ENCODE measurements at regions not wholly inside any gene's neighbourhood (a gene's known extent, or its start where the extent isn't known, plus 50 kb on each side); places are given as distances from the start of the nearest gene placed in this dataset.
"Not testable (repeated sequence)": the region's sequence is repeated elsewhere in the genome, so short reads cannot be mapped to it uniquely, and the experiment has no call there.

DNA sequence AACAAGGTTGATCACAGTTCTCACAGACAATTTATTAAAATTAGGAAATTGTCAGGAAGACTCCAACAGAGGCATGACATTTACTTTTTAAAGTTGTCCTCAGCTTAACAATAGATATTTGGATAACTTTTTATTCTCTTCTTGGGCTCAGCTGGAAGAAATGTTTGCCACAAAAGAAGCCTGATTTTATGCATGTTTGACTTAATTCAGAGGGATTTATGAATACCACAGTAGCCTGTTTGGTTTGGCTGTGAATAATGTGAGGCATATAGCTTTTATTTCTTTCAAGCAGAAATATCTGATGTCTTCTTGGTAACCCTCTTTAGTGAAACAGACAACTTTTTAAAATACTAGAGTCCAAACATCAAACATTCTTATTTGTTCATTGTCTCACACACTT lies 1464.5 kb upstream of the SLC10A2 start:
- DNase-seq (ENCODE audit: low spot score in 2 of 2): no peak
- Mint-ChIP-seq H3K9me3 (peaks cover 8% of the 10 kb centered on the region), H3K36me3 (ENCODE audit: insufficient read depth) (no peaks in the 10 kb centered on the region), H3K4me1 (no peaks in the 10 kb centered on the region), H3K4me3 (no peak overlapping the region), H3K27me3 (no peaks in the 10 kb centered on the region), H3K27ac (ENCODE audit: low read depth) (no peak overlapping the region)
- ATAC-seq (replicated peaks; ENCODE audit: extremely low read depth, poor library complexity, severe bottlenecking): no peak

GRCh38 chr13:104526561-104526960 lies 1460.3 kb upstream of the SLC10A2 start:
- Mint-ChIP-seq H3K9me3 (peaks cover 7% of the 10 kb centered on the region), H3K36me3 (ENCODE audit: insufficient read depth) (no peaks in the 10 kb centered on the region), H3K27me3 (no peaks in the 10 kb centered on the region), H3K4me1 (no peaks in the 10 kb centered on the region), H3K4me3 (no peak overlapping the region), H3K27ac (ENCODE audit: low read depth) (no peak overlapping the region)
- no peak for DNase-seq (ENCODE audit: low spot score in 2 of 2)
- no peak for ATAC-seq (replicated peaks; ENCODE audit: extremely low read depth, poor library complexity, severe bottlenecking)

DNA sequence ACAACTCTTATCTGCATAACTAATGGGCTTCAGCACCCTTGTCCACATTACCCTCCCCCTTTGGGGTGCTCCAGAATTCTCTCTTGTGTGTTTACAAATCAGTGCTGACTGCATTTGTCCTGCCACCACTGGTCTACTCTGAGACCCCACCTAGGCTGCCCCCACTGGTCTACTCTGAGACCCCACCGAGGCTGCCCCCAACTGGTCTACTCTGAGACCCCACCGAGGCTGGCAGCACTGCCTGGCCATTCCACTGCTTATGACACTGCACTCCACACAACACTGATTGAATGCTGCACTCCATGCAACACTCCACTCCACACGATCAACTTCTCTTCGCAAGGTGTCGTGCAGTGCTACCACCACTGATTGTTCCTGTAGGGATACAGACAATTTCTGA lies 1459.2 kb upstream of the SLC10A2 start:
- Mint-ChIP-seq H3K9me3 (peaks cover 12% of the 10 kb centered on the region), H3K36me3 (ENCODE audit: insufficient read depth) (no peaks in the 10 kb centered on the region), H3K27me3 (no peaks in the 10 kb centered on the region), H3K27ac (ENCODE audit: low read depth) (no peak overlapping the region), H3K4me1 (no peaks in the 10 kb centered on the region), H3K4me3 (no peak overlapping the region)
- no peak for DNase-seq (ENCODE audit: low spot score in 2 of 2)
- ATAC-seq (replicated peaks; ENCODE audit: extremely low read depth, poor library complexity, severe bottlenecking): no peak

GRCh38 chr13:104522235-104523072 lies 1456.2 kb upstream of the SLC10A2 start:
- H3K9me3 Mint-ChIP-seq: peaks cover 18% of the 10 kb centered on the region
- no peak for ATAC-seq (replicated peaks; ENCODE audit: extremely low read depth, poor library complexity, severe bottlenecking)
- H3K36me3 Mint-ChIP-seq (ENCODE audit: insufficient read depth): no peaks in the 10 kb centered on the region
- no peak overlapping the region for H3K4me3 Mint-ChIP-seq
- H3K4me1 Mint-ChIP-seq: no peaks in the 10 kb centered on the region
- H3K27me3 Mint-ChIP-seq: no peaks in the 10 kb centered on the region
- no peak overlapping the region for H3K27ac Mint-ChIP-seq (ENCODE audit: low read depth)
- DNase-seq (ENCODE audit: low spot score in 2 of 2): no peak

GRCh38 chr13:104510422-104510821 lies 1444.2 kb upstream of the SLC10A2 start:
- DNase-seq (ENCODE audit: low spot score in 2 of 2) (no peak), ATAC-seq (replicated peaks; ENCODE audit: extremely low read depth, poor library complexity, severe bottlenecking) (no peak)
- Mint-ChIP-seq H3K27me3 (no peaks in the 10 kb centered on the region), H3K4me1 (no peaks in the 10 kb centered on the region), H3K4me3 (no peak overlapping the region), H3K36me3 (ENCODE audit: insufficient read depth) (no peaks in the 10 kb centered on the region), H3K27ac (ENCODE audit: low read depth) (no peak overlapping the region), H3K9me3 (peaks cover 6% of the 10 kb centered on the region)

GRCh38 chr13:104493502-104493901 lies 1427.3 kb upstream of the SLC10A2 start:
- ATAC-seq (replicated peaks; ENCODE audit: extremely low read depth, poor library complexity, severe bottlenecking); H3K27ac Mint-ChIP-seq (ENCODE audit: low read depth); DNase-seq (ENCODE audit: low spot score in 2 of 2); H3K4me1 Mint-ChIP-seq; H3K27me3 Mint-ChIP-seq; H3K36me3 Mint-ChIP-seq (ENCODE audit: insufficient read depth); H3K4me3 Mint-ChIP-seq: not testable (repeated sequence)
- peaks cover 11% of the 10 kb centered on the region for H3K9me3 Mint-ChIP-seq

DNA sequence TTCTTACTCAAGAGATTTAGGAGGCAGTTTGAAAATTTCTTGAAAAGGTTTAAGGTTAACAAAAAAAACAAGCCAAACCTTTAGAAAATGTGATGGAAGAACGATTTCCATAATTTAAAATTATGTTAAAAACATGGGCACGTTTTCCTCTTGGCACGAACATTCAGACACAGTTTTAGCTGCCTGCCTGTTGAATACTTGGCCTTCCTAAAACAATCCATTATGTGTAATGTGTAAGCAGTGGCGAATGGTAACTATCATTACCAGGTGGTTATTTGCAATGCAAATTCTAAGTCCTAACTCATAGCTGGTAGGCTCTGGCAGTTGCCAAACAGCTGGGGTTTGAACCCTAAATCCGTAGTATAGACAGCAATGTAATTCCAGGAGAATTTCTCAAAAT lies 1425.7 kb upstream of the SLC10A2 start:
- Mint-ChIP-seq H3K9me3 (peaks cover 5% of the 10 kb centered on the region), H3K27ac (ENCODE audit: low read depth) (no peak overlapping the region)
- DNase-seq (ENCODE audit: low spot score in 2 of 2): no peak

DNA sequence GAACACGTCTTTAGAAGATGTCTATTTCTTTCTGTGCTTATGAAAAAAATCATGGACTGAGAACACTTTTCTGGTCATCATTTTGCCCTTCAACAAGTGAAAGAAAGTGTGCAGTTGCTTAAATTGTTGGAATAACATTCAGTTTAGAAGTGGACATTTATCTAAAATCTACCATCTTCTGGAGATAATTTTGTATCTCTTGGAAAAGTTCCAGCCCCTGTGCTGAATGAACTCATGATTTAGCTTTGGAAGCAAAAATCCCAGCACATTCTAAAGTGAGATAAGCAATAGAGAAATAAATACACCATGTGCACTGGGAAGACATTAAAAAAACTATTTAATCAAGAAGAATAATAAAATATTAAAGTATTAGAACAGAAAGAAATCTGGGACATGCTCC lies 1420.8 kb upstream of the SLC10A2 start:
- DNase-seq (ENCODE audit: low spot score in 2 of 2): no peak
- no peak for ATAC-seq (replicated peaks; ENCODE audit: extremely low read depth, poor library complexity, severe bottlenecking)
- Mint-ChIP-seq H3K4me1 (no peaks in the 10 kb centered on the region), H3K9me3 (peaks cover 5% of the 10 kb centered on the region), H3K4me3 (no peak overlapping the region), H3K27me3 (no peaks in the 10 kb centered on the region), H3K36me3 (ENCODE audit: insufficient read depth) (no peaks in the 10 kb centered on the region), H3K27ac (ENCODE audit: low read depth) (no peak overlapping the region)

More for the DNA sequence above, 1425.7 kb upstream of the SLC10A2 start:
- no peaks in the 10 kb centered on the region for H3K4me1 Mint-ChIP-seq
- H3K36me3 Mint-ChIP-seq (ENCODE audit: insufficient read depth): no peaks in the 10 kb centered on the region
- H3K27me3 Mint-ChIP-seq: no peaks in the 10 kb centered on the region
- H3K4me3 Mint-ChIP-seq: no peak overlapping the region
- no peak for ATAC-seq (replicated peaks; ENCODE audit: extremely low read depth, poor library complexity, severe bottlenecking)

DNA sequence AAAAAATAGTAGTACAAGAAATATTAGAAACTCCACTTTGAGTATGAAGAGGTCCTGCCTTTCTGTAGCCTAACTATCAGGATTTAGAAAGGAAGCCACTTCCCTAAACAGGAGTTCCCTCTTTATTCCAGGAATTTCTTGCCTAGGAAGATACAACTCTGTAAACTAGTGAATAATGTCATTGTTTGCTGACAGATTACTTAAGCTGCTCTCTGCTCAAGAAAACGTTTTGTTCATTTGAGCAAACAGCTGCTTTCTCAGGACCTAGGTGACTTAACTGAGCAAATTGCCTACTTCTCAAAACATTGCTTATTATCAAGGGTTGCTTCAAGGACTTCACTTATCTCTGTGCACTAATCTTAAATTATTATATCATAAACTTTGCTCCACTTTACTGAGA lies 1419.4 kb upstream of the SLC10A2 start:
- Mint-ChIP-seq H3K27ac (ENCODE audit: low read depth) (no peak overlapping the region), H3K4me3 (no peak overlapping the region), H3K9me3 (peaks cover 5% of the 10 kb centered on the region), H3K4me1 (no peaks in the 10 kb centered on the region), H3K36me3 (ENCODE audit: insufficient read depth) (no peaks in the 10 kb centered on the region), H3K27me3 (no peaks in the 10 kb centered on the region)
- ATAC-seq (replicated peaks; ENCODE audit: extremely low read depth, poor library complexity, severe bottlenecking) (no peak), DNase-seq (ENCODE audit: low spot score in 2 of 2) (no peak)

- no peaks in the 10 kb centered on the region for H3K36me3 Mint-ChIP-seq (ENCODE audit: insufficient read depth)
- ATAC-seq (replicated peaks; ENCODE audit: extremely low read depth, poor library complexity, severe bottlenecking) (no peak), DNase-seq (ENCODE audit: low spot score in 2 of 2) (no peak)
- no peak overlapping the region for H3K4me3 Mint-ChIP-seq
- peaks cover 4% of the 10 kb centered on the region for H3K9me3 Mint-ChIP-seq
- no peaks in the 10 kb centered on the region for H3K27me3 Mint-ChIP-seq
- no peak overlapping the region for H3K27ac Mint-ChIP-seq (ENCODE audit: low read depth)
- H3K4me1 Mint-ChIP-seq: no peaks in the 10 kb centered on the region
Measured at GRCh38 chr13:104483631-104484030, 1417.4 kb upstream of the SLC10A2 start.

GRCh38 chr13:104477261-104477660 lies 1411.0 kb upstream of the SLC10A2 start:
- Mint-ChIP-seq H3K9me3 (peaks cover 11% of the 10 kb centered on the region), H3K27ac (ENCODE audit: low read depth) (no peak overlapping the region), H3K4me3 (no peak overlapping the region), H3K4me1 (no peaks in the 10 kb centered on the region), H3K36me3 (ENCODE audit: insufficient read depth) (no peaks in the 10 kb centered on the region), H3K27me3 (no peaks in the 10 kb centered on the region)
- no peak for DNase-seq (ENCODE audit: low spot score in 2 of 2)
- ATAC-seq (replicated peaks; ENCODE audit: extremely low read depth, poor library complexity, severe bottlenecking): no peak

GRCh38 chr13:104473936-104474335 lies 1407.7 kb upstream of the SLC10A2 start:
- H3K27me3 Mint-ChIP-seq: no peaks in the 10 kb centered on the region
- H3K27ac Mint-ChIP-seq (ENCODE audit: low read depth): no peak overlapping the region
- H3K4me3 Mint-ChIP-seq: no peak overlapping the region
- peaks cover 13% of the 10 kb centered on the region for H3K9me3 Mint-ChIP-seq
- ATAC-seq (replicated peaks; ENCODE audit: extremely low read depth, poor library complexity, severe bottlenecking) (no peak), DNase-seq (ENCODE audit: low spot score in 2 of 2) (no peak)
- H3K36me3 Mint-ChIP-seq (ENCODE audit: insufficient read depth): no peaks in the 10 kb centered on the region
- H3K4me1 Mint-ChIP-seq: no peaks in the 10 kb centered on the region

- no peaks in the 10 kb centered on the region for H3K36me3 Mint-ChIP-seq (ENCODE audit: insufficient read depth)
- ATAC-seq (replicated peaks; ENCODE audit: extremely low read depth, poor library complexity, severe bottlenecking) (no peak), DNase-seq (ENCODE audit: low spot score in 2 of 2) (no peak)
- H3K27ac Mint-ChIP-seq (ENCODE audit: low read depth): no peak overlapping the region
- H3K27me3 Mint-ChIP-seq: no peaks in the 10 kb centered on the region
- no peak overlapping the region for H3K4me3 Mint-ChIP-seq
- no peaks in the 10 kb centered on the region for H3K4me1 Mint-ChIP-seq
- H3K9me3 Mint-ChIP-seq: peaks cover 27% of the 10 kb centered on the region
Measured at GRCh38 chr13:104466016-104466415, 1399.8 kb upstream of the SLC10A2 start.

Measured in central memory CD8-positive, alpha-beta T cell (primary cell).